ENCODE measurements at regions not wholly inside any gene's neighbourhood (a gene's known extent, or its start where the extent isn't known, plus 50 kb on each side); places are given as distances from the start of the nearest gene placed in this dataset.

- Histone ChIP-seq H3K4me3 (ENCODE audit: insufficient read depth, low read depth, low read length) (no peak overlapping the region), H3K79me2 (ENCODE audit: insufficient read depth, low read length) (no peaks in the 10 kb centered on the region), H3K27ac (ENCODE audit: low read depth, low read length) (no peak overlapping the region), H3K27me3 (ENCODE audit: insufficient read depth, low read length) (no peaks in the 10 kb centered on the region), H3K9ac (ENCODE audit: low read length) (no peak overlapping the region), H4K20me1 (ENCODE audit: insufficient read depth, low read length) (no peaks in the 10 kb centered on the region), H3K9me3 (ENCODE audit: insufficient read depth, low read depth, low read length) (no peaks in the 10 kb centered on the region), H2AFZ (ENCODE audit: low read depth, low read length) (no peak overlapping the region), H3K4me1 (ENCODE audit: insufficient read depth, low read length) (no peaks in the 10 kb centered on the region), H3K4me2 (ENCODE audit: low read length) (no peak overlapping the region), H3K36me3 (ENCODE audit: insufficient read depth, low read length) (no peaks in the 10 kb centered on the region)
- Mint-ChIP-seq H3K4me3 (ENCODE audit: unreplicated experiment) (no peak overlapping the region), H3K4me1 (ENCODE audit: low read depth, unreplicated experiment) (no peaks in the 10 kb centered on the region), H3K36me3 (ENCODE audit: low read depth, unreplicated experiment) (no peaks in the 10 kb centered on the region), H3K27me3 (ENCODE audit: low read depth, unreplicated experiment) (no peaks in the 10 kb centered on the region), H3K27ac (ENCODE audit: unreplicated experiment) (no peak overlapping the region), H3K9me3 (ENCODE audit: unreplicated experiment) (peaks cover 2% of the 10 kb centered on the region)
- TF ChIP-seq CTCF (IDR thresholded peaks at IDR 0.05; ENCODE audit: insufficient read depth, low read depth, low read length): no peak
- TF ChIP-seq EZH2 (IDR thresholded peaks at IDR 0.05; ENCODE audit: insufficient read depth, low read length): no peak
- DNase-seq (ENCODE audit: low read depth) (no peak), FAIRE-seq (no peak)
Measured at GRCh38 chr2:195514365-195514764, 142.7 kb upstream of the SLC39A10 start.

GRCh38 chr2:195513119-195513518 is 143.9 kb upstream of the SLC39A10 start:
- Histone ChIP-seq H3K36me3 (ENCODE audit: insufficient read depth, low read length) (no peaks in the 10 kb centered on the region), H3K79me2 (ENCODE audit: insufficient read depth, low read length) (no peaks in the 10 kb centered on the region), H3K9me3 (ENCODE audit: insufficient read depth, low read depth, low read length) (no peaks in the 10 kb centered on the region), H4K20me1 (ENCODE audit: insufficient read depth, low read length) (no peaks in the 10 kb centered on the region), H3K9ac (ENCODE audit: low read length) (no peak overlapping the region), H3K4me3 (ENCODE audit: insufficient read depth, low read depth, low read length) (no peak overlapping the region), H3K4me2 (ENCODE audit: low read length) (no peak overlapping the region), H2AFZ (ENCODE audit: low read depth, low read length) (no peak overlapping the region), H3K27ac (ENCODE audit: low read depth, low read length) (no peak overlapping the region), H3K4me1 (ENCODE audit: insufficient read depth, low read length) (no peaks in the 10 kb centered on the region), H3K27me3 (ENCODE audit: insufficient read depth, low read length) (no peaks in the 10 kb centered on the region)
- TF ChIP-seq EZH2 (IDR thresholded peaks at IDR 0.05; ENCODE audit: insufficient read depth, low read length) (no peak), CTCF (IDR thresholded peaks at IDR 0.05; ENCODE audit: insufficient read depth, low read depth, low read length) (no peak)
- peaks cover 2% of the 10 kb centered on the region for H3K9me3 Mint-ChIP-seq (ENCODE audit: unreplicated experiment)
- H3K4me1 Mint-ChIP-seq (ENCODE audit: low read depth, unreplicated experiment): no peaks in the 10 kb centered on the region
- H3K4me3 Mint-ChIP-seq (ENCODE audit: unreplicated experiment): no peak overlapping the region
- DNase-seq (ENCODE audit: low read depth) (no peak), FAIRE-seq (no peak)
- H3K36me3 Mint-ChIP-seq (ENCODE audit: low read depth, unreplicated experiment): no peaks in the 10 kb centered on the region
- H3K27ac Mint-ChIP-seq (ENCODE audit: unreplicated experiment): no peak overlapping the region
- no peaks in the 10 kb centered on the region for H3K27me3 Mint-ChIP-seq (ENCODE audit: low read depth, unreplicated experiment)

- no peak overlapping the region for H3K4me3 Mint-ChIP-seq (ENCODE audit: unreplicated experiment)
Measured at GRCh38 chr2:195509551-195509950, 147.5 kb upstream of the SLC39A10 start.

More at GRCh38 chr2:195509551-195509950, 147.5 kb upstream of the SLC39A10 start:
- Histone ChIP-seq H3K4me2 (ENCODE audit: low read length) (no peak overlapping the region), H3K79me2 (ENCODE audit: insufficient read depth, low read length) (no peaks in the 10 kb centered on the region), H3K27me3 (ENCODE audit: insufficient read depth, low read length) (no peaks in the 10 kb centered on the region), H4K20me1 (ENCODE audit: insufficient read depth, low read length) (no peaks in the 10 kb centered on the region), H3K4me3 (ENCODE audit: insufficient read depth, low read depth, low read length) (no peak overlapping the region), H2AFZ (ENCODE audit: low read depth, low read length) (no peak overlapping the region), H3K36me3 (ENCODE audit: insufficient read depth, low read length) (no peaks in the 10 kb centered on the region), H3K27ac (ENCODE audit: low read depth, low read length) (no peak overlapping the region), H3K4me1 (ENCODE audit: insufficient read depth, low read length) (no peaks in the 10 kb centered on the region), H3K9me3 (ENCODE audit: insufficient read depth, low read depth, low read length) (no peaks in the 10 kb centered on the region), H3K9ac (ENCODE audit: low read length) (no peak overlapping the region)
- DNase-seq (ENCODE audit: low read depth) (no peak), FAIRE-seq (no peak)
- H3K27ac Mint-ChIP-seq (ENCODE audit: unreplicated experiment): no peak overlapping the region
- TF ChIP-seq EZH2 (IDR thresholded peaks at IDR 0.05; ENCODE audit: insufficient read depth, low read length) (no peak), CTCF (IDR thresholded peaks at IDR 0.05; ENCODE audit: insufficient read depth, low read depth, low read length) (no peak)
- H3K27me3 Mint-ChIP-seq (ENCODE audit: low read depth, unreplicated experiment): no peaks in the 10 kb centered on the region
- peaks cover 2% of the 10 kb centered on the region for H3K9me3 Mint-ChIP-seq (ENCODE audit: unreplicated experiment)
- H3K4me1 Mint-ChIP-seq (ENCODE audit: low read depth, unreplicated experiment): no peaks in the 10 kb centered on the region
- no peaks in the 10 kb centered on the region for H3K36me3 Mint-ChIP-seq (ENCODE audit: low read depth, unreplicated experiment)
